NCI-H82 treated with DMSO at 0.1 percent for 48 hours (cell line): ENCODE measurements at regions not wholly inside any gene's neighbourhood (a gene's known extent, or its start where the extent isn't known, plus 50 kb on each side); places are given as distances from the start of the nearest gene placed in this dataset.
"Not testable (repeated sequence)": the region's sequence is repeated elsewhere in the genome, so short reads cannot be mapped to it uniquely, and the experiment has no call there.

Source experiments
- DNase-seq: peaks from one replicate; lab custom pipeline; 2025; ENCODE audit not compliant: unreplicated experiment; lab: John Stamatoyannopoulos, UW

DNA sequence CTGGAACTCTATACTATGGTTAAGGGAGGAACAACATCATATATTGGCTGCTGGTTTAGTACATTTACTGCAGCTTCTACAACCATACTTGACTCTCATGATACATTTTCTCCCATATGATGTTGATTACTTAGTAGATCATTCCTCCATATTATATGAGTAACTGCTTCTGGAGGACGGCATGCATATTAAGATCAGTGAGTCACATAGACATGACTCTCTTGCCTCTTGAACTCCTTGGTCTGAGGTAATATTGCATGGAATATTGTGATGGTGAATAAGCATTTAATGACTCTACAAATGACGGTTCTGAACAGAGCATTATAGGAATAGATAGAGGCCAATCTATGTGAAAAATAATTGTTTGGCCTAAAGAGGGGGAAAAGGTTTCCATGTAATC is 418.8 kb upstream of the SPHKAP start:
- DNase-seq, result no peak

DNA sequence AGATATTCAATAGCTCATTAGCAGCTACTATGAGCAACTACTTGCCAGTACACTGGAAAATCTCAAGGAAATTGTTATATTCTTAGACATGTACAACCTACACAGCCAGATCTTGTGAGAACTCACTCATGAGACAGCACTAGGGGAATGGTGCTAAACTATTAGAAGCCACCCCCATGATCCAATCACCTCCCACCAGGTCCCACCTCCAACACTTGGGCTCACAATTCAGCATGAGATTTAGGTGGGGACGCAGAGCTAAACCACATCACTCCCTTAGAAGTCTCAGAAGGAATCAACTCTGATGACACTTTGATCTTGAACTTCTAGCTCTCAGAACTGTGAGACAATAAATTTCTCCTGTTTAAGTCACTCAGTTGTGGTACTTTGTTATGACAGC is 418.3 kb upstream of the SPHKAP start:
- no peak for DNase-seq

DNA sequence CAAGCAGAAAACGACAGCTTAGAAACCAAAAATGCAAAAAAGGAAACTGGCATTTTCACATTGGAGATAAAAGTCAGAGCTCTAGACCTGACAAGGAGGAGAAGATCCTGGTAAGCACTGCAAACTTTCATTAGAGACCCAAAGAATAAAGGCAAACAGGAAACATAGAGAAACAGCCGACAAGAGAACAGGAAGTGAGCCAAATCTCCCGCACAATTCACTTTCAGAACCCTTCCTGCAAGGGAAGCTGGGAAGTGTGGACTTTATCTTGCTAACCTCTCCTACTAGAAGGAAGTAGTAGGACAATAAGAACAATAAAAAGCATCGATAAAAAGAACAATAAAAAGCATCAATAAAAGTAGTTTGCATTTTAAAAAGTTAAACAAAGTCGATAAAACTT is 417.8 kb upstream of the SPHKAP start:
- no peak for DNase-seq

DNA sequence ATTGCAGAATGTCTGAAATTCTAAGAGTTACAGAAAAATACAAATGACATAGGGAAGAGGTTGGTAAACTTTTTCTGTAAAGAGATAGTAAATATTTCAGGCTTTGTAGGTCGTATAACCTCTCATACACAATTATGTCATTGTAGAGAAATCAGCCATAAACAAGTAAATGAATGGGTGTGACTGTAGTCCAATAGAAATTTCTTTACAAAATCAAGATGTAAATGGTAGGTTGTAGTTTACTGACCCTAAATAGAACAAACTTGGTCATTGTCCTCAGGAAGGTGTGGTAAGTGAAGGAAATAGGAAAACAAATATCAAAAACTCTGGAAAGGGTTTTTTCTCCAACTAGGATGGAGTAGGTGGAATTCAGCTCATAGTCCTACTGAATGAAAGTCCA is 415.5 kb upstream of the SPHKAP start:
- no peak for DNase-seq

DNA sequence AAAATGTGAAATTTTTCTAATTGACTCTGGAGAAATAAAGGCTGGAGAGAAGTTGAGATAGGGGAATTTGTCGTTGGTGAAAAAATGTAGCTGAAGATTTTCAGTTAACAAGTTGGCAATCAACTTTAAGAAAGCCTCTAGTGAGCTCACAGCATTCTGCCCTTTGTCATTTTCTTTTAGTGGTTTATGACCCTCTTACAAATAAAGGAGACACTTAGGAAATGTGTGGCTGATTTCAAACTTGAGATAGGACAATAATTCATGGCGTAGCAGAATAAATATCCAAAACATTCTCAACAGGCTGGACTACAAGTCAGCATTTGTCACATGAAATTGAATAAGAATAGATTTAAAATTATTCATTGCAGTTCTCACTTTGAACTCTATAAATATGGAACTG is 412.5 kb upstream of the SPHKAP start:
- no peak for DNase-seq

DNA sequence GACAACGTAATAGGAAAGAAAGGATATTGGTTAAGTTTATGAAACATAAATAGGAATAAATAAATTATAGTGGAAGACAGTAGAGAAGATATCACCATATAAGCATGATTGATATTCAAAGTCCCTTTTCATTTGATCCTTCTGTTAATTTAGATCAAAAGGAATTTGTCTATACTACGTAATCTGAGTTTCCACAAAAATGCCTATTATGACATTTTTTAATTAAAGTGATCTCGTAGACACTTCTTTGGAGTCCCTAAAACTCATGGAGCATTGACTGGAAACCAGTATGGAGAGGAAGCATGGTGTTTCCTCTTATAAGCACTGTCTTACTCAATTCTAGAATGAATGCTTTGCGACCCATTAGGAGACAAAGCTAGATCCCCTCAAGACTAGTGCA is 411.4 kb upstream of the SPHKAP start:
- no peak for DNase-seq

DNA sequence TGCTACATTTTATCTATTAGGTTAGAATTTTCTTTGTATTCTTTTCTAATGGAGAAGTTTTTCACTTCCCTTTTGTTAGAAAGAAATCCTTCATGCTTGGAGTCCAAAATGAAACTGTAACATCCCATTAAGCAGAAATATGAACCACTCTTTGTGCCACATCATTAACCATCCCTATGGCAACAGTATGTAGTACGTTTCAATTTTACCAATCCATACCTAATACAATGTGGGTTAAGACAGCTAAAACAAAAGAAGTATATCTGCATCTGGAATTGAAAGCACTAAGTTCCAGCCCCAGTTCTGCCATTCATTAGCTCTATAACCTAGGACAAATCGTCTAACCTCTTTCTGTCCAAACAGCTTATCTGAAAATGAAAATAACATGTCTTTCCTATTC is 409.2 kb upstream of the SPHKAP start:
- no peak for DNase-seq

DNA sequence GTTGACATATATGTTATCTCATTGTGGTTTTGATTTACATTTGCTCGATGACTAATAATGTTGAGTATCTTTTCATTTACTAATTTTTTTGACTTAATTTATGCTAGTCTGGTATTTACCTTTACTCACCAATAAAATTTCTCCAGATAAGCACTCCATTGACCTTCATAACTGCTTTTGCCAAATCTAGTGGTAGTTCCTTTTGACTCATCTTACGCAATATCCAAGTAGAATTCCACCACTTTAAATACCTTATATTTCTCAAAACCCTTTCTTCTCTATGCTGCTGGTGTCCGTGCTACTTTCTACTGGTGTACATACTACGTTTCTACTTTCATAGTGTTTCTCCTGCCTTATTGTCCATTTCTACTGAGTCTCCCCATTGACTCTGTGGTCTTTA is 407.6 kb upstream of the SPHKAP start:
- no peak for DNase-seq

DNA sequence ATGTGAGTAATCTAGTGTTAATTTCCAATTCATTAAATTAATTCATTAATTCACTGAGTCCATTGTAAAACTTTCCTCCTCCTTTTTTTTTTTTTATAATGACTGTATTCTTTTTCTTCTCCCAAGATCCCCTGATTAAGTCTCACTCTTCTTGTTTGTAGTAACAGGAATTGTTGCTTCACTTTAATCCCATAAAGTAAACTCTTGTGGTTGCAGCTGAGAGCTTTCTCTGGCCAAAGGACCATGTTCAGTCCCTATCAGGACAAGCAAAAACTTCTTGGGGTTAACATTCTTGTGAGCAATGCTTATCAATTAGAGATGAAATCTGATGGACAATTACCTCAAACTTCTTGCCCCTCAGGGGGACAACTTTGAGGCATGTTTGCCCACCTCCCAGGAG is 400.2 kb upstream of the SPHKAP start:
- DNase-seq, result no peak

DNA sequence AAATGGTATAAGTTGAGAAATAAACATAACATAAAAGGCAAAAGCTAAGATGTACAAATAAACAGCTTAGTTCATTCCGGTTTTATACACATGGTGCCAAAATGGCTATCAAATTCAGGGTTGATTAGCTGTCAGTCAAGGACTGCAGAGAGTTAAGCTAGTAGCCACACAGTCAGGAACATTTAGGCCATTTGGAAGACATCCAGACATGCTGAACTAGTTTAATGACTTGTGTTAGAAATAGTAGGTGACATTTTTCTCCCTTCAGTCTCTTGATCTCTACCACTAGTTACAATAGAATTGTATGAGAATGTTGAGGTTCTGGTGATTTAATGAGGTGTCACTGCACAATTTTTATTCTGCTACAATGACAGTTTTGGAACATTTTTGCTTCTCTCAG is 394.4 kb upstream of the SPHKAP start:
- no peak for DNase-seq

DNA sequence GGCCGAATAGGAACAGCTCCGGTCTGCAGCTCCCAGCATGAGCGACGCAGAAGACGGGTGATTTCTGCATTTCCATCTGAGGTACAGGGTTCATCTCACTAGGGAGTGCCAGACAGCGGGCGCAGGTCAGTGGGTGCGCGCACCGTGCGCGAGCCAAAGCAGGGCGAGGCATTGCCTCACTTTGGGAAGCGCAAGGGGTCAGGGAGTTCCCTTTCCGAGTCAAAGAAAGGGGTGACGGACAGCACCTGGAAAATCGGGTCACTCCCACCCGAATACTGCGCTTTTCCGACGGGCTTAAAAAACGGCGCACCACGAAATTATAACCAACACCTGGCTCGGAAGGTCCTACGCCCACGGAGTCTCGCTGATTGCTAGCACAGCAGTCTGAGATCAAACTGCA is 386.8 kb upstream of the SPHKAP start:
- not testable (repeated sequence) for DNase-seq

DNA sequence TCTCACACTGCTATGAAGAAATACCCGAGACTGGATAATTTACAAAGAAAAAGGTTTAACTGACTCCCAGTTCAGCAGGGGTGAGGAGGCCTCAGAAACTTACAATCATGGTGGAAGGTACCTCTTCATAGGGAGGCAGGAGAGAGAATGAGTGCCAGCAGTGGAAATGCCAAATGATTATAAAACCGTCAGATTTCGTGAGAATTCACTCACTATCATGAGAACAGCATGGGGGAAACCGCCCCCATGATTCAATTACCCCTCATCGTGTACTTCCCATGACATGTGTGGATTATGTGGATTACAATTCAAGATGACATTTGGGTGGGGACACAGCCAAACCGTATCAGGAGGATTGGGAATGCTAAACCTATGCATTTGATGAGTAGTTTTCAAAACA is 380.3 kb upstream of the SPHKAP start:
- no peak for DNase-seq

DNA sequence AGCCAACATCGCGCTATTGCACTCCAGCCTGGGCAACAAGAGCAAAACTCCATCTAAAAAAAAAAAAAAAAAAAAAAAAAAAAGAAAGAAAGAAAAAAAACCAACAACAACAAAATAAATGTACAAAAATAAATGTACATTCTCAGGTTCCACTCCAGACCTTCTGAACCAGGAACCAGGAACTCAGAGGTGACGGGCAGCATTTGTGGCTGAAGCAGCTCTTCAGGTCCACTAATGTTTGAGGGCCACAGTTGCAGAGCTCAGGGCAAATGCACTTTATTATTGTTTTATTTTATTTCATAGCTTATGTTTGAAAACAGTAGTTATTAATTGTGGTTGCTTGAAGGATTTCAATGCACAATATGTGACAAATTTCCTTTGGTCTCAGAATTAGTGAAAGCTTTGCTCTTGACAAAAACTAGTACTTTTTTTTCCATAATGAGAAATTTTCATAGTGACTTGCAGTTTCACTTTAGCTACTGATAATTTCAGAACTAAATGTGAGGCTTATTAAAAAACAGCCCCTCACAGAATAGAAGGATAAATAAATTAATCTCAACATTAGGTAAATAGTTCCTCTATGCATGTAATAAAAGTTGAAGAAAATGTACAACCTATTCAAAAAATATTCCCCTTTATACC is 378.4 kb upstream of the SPHKAP start:
- DNase-seq, result no peak

DNA sequence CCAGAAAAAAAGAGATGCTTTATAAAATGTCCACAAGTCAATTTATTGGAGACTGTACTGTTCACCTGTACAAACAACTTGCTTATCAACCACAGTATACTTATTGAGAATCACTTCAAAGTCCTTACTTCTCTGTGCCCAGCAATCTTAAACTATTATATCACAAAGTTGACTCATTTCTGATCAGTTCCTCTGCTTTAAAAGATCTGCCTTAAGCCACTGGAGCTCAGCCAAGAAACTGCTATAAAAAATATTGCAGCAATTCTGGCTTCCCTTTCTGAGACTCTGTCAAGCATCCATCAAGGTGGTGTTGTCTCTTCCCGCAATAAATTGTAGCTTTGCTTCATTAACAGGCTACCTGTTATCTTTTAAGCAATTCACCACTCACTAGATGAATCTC is 375.2 kb upstream of the SPHKAP start:
- DNase-seq, result no peak

DNA sequence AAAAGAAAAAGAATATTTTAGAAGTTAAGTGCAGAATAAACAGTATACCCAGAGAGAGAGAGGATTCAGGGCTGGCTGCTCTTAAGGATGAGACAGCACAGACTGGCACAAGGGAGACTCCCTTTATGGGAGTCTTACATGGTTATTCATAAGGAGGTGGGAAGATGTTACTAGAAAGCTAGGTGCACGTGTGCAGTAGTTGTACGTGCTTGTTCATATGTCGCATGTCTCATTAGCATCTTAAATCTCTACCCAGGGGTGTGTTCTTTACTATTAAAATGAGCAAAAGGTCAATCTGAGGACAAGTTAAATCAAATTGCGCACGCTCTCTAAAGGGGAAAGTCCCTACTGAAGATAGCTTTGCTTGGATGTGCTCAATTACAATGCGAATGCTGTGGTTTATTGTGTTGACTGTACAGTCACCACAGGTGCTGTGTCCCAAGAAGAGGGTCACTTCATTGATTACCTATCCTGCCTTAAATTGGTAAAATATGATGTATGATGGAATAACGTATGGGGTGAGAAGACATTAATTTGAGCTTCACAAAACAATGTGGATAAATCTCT is 368.0 kb upstream of the SPHKAP start:
- no peak for DNase-seq

DNA sequence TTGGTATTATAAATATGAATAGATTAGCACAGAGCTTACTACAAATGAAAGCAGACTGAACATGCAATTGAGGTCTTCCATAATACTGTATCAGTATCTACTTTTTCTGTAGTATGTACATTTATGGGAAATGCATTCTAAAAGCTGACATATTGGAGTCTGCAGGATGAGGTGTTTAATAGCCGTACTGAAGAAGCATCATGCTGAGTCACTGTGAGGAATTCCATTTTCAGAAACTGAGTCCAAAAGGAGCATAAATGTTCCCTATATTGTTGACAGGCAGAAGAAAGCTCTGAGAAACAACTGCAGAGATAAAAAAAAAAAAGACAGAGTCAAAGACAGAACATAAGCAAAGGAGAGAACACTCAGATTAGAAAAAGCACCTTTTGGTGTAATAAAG is 366.7 kb upstream of the SPHKAP start:
- no peak for DNase-seq

DNA sequence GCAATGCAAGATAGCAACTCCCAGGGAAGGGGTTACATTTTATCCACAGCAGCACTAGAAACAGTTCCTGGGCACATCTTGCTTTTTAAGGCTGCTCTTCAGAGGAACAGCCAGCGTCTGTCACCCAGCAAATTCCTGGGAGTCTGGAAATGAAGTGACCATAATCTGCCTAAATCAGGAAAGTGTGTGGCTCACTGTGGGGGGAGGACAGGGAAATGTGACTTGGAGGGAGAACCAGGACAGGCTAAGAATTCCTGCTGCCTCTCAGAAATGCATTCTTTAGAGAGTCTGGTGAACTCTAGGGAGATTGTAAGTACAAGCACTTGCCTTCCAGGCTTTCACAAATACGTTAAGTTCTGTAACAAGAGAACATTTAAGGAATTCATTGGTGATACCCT is 364.3 kb upstream of the SPHKAP start:
- DNase-seq, result no peak

DNA sequence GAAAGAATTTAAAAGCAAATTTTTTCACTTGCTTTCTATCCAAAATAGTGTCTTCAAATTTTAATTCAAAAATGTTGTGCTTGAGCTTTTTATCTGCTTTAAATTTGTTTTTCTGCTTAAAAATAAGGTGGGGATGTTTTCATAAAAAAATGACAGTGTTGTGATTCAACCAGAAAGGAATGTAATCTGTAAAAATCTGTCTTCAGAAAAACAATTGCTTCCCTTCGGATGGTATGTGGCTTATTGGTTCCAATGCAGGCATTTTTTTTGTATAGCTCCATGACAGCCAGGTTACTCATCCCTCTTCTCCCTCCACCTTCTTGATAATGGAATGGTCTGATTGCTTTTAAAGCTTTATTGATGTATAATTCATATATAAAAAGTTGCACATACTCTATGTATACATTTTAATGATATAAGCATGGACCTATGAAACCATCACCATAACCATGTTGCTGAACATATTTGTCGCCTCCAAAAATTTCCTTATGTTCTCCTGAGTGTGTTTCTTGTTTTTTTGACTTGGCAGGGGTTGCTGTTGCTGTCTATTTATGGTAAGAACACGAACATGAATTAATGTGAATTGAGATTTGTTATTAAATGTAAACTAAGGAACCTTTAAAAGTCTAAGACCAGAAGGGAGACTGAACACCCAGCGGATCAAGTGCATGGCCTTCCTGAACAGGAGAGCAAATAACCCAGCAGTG is 363.7 kb upstream of the SPHKAP start:
- no peak for DNase-seq

DNA sequence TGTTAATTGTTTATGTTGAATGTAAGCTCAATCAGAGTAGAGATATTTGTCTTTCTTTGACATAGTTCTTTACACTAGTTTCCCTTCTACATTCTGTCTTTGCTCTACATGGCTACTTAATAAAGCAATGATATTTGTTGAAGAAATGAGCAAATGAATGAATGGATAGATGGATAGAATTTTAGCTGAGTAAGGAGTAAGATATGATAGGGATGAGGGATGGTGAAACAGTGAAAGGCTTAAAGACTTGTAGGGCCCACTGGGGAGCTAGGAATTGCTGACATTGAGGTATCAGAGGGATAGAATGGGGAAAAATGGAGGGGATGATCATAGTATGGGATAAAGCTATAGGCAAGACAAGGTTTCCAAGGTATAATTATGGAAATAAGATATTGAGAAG is 361.6 kb upstream of the SPHKAP start:
- DNase-seq, result no peak

DNA sequence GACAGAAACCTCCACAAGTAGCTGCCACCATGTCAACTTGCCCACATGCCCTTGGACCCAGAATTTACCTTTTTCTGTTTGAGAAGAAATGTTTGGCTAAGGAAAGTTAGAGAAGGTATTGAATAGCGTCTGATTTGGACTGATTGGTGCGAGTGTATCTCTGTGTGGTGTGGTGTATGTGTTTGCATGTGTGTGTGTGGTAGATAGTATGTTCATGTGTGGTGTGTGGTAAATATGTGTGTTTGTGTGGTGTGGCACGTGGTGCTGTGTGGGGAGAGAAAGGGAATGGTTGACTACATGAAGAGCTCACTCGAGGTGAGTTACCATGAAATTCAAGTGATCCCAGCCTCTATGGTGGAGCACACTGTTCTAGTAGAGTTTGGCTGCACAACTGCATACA is 360.8 kb upstream of the SPHKAP start:
- DNase-seq, result no peak

DNA sequence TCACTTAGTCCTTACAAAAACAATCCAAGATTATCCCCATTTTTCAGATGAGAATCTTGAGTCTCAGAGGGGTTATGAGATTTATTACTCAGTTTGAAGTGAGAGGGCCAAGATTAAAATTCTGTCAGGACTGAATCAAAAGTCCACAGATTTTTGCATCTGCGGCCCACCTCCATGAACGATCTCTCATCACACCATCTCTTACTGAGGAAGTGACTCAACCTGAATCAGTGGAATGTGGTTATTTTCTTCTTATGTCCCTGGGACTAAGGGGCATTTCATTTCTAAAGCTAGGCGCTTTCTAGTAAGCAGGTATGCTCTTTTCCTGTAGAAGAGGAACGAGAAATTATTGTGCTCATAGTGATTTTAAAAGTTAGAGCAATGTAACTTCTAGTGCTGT is 360.3 kb upstream of the SPHKAP start:
- no peak for DNase-seq

DNA sequence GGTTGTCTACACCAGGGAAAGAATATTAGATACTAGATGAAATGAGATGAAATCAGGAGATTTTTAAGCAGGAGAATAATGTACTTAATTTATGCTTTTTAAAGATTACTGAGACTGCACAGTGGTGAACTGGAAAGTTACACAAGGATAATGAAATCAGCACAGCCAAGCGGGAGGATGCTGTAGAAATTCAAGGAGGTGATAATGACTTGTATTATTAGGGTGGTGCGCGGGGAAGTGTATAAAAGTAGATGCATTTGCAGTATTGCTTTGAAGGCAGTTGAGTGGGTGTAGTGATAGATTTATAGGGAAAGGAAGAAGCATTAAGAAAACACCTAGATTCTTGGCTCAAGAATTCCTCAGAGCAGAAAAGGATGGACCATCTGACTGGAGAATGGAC is 359.5 kb upstream of the SPHKAP start:
- DNase-seq, result no peak

DNA sequence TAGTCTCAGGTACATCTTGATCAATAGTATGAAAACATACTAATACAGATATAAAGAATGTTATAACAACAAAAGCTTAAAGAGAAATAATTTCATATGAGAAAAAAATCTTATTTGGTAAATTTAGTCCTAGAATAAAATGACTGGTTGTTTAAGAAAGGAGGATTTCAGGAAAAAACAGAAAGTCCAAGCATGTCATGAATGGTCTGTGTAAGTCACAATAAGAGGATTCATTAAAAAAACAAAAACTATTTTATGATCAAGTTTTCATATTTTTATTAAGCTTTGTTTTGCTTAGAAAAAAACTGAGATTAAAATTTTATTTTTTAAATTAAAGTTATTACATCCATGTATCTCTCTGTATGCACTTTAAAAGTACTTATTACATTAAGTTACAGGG is 353.9 kb upstream of the SPHKAP start:
- DNase-seq, result no peak
